22Rv1 (cell line): ENCODE measurements at regions not wholly inside any gene's neighbourhood (a gene's known extent, or its start where the extent isn't known, plus 50 kb on each side); places are given as distances from the start of the nearest gene placed in this dataset.

Experiments used
- H3K27ac ChIP-seq: fragments of 450-650 bp; 2 replicates; pipeline ENCODE4 v1.5.1; 2017
- ZFX ChIP-seq: fragments of 450-650 bp; IDR thresholded peaks from 2 replicates; pipeline ENCODE4 v1.6.1; 2017; ENCODE audit warnings: antibody characterized with exemption, borderline replicate concordance
- TF ChIP-seq, protein P1 (sequence below): fragments of 450-650 bp; IDR thresholded peaks from 2 replicates; pipeline ENCODE4 v1.5.1; 2017; ENCODE audit warnings: mild to moderate bottlenecking

- TF ChIP-seq ZFX = no peak
- H3K27ac ChIP-seq = no peak overlapping the region
Observed at GRCh38 chr2:221816566-221816965, 244.5 kb upstream of the EPHA4 start.

GRCh38 chr2:221810650-221811049 is 238.5 kb upstream of the EPHA4 start:
- no peak overlapping the region for H3K27ac ChIP-seq
- TF ChIP-seq, protein P1, sequence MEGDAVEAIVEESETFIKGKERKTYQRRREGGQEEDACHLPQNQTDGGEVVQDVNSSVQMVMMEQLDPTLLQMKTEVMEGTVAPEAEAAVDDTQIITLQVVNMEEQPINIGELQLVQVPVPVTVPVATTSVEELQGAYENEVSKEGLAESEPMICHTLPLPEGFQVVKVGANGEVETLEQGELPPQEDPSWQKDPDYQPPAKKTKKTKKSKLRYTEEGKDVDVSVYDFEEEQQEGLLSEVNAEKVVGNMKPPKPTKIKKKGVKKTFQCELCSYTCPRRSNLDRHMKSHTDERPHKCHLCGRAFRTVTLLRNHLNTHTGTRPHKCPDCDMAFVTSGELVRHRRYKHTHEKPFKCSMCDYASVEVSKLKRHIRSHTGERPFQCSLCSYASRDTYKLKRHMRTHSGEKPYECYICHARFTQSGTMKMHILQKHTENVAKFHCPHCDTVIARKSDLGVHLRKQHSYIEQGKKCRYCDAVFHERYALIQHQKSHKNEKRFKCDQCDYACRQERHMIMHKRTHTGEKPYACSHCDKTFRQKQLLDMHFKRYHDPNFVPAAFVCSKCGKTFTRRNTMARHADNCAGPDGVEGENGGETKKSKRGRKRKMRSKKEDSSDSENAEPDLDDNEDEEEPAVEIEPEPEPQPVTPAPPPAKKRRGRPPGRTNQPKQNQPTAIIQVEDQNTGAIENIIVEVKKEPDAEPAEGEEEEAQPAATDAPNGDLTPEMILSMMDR = no peak
- TF ChIP-seq ZFX = no peak

DNA sequence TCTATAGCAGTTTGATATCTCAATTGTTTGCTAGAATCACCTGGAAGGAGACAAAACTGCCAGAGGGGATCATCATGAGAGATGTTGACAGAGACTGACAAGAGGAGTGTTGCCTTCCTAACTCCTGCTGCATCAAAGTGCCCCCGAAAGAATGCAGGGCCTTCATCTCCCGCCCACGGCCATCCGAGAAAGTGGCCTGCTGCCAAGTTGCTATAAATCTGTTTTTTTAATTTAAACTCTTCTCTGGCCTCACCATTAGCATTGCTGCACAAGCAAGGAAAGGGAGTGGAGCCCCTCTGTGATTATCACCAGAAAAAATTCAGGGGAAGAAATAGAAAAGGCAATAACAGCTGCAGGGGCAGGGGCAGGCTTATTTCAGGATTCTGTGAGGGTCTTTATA is 238.1 kb upstream of the EPHA4 start:
- no peak for TF ChIP-seq ZFX
- TF ChIP-seq, protein P1 = no peak

GRCh38 chr2:221808488-221808887 is 236.4 kb upstream of the EPHA4 start:
- no peak for TF ChIP-seq ZFX
- TF ChIP-seq, protein P1 = no peak
- no peak overlapping the region for H3K27ac ChIP-seq

More for the DNA sequence above, 238.1 kb upstream of the EPHA4 start:
- no peak overlapping the region for H3K27ac ChIP-seq

GRCh38 chr2:221807706-221808105 is 235.6 kb upstream of the EPHA4 start:
- no peak overlapping the region for H3K27ac ChIP-seq
- TF ChIP-seq ZFX = no peak
- TF ChIP-seq, protein P1 = no peak

DNA sequence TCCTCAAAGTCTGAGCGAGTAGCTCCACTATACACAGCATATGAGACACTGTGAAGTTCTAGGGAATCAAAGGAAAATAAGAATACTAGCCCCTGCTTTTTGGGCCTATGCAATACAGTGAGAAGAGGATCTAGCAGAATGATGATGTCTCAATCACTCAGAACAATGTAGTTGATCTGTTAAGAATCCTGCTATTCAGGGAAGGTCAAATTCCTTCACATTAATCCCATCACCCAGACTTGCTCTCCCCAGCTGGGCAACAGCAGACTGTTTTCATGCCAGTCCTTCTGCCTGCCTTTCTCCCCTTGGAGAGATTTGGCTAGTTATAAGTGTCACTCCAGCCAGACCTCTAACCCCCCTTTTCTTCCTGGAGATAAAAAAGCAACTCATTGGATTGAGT is 230.0 kb upstream of the EPHA4 start:
- TF ChIP-seq, protein P1 = no peak
- no peak for TF ChIP-seq ZFX

DNA sequence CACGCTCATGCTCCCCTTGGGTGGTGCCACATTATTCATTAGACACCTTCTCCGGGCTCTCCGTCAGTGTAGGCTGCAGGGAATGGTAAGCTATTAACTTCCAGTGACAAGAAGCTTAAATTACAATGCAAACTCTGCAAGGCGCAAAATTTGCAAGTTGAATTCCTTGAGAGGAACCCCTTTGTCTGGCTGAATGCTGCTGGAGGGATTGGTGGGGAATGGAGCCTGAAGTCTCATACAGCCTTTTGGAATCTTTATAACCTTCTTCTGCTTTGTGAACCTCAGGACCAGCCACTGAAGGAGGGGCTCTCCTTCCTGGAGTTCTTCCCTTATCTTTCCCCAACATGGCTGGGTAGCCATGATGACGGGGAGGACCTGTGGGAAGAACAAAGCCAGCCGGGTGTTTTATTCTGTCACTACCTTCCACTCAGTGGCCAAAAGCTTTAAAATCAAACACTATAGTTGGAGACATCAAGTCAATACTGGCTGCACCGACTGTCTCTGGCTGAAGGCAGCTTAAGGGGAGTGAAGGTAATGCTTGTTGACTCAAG is 220.9 kb upstream of the EPHA4 start:
- no peak overlapping the region for H3K27ac ChIP-seq
- TF ChIP-seq, protein P1 = no peak
- TF ChIP-seq ZFX = no peak

More for the DNA sequence above, 230.0 kb upstream of the EPHA4 start:
- H3K27ac ChIP-seq = no peak overlapping the region

DNA sequence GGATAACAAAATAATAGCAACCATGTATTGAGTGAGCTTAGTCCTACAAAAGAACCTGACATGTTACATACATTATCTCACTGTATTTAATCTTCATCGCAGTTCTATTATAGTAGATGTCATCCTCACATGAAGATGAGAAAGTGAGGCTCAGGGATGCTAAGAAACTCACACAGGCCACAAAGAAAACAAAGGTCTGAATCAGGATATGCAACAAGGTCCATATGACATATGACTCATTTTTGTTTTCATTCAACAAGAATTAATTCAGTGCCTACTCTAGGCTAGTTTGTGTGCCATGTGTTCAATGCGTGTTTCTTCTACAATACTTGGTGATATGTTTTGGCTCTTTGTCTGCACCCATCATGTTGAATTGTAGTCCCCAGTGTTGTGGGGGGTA is 219.7 kb upstream of the EPHA4 start:
- TF ChIP-seq, protein P1 = no peak
- TF ChIP-seq ZFX = no peak
- no peak overlapping the region for H3K27ac ChIP-seq
